ENCODE measurements at regions not wholly inside any gene's neighbourhood (a gene's known extent, or its start where the extent isn't known, plus 50 kb on each side); places are given as distances from the start of the nearest gene placed in this dataset.

- Histone ChIP-seq H3K4me2 (ENCODE audit: low read length) (no peak overlapping the region), H3K4me3 (ENCODE audit: low read depth, low read length, poor library complexity, severe bottlenecking) (no peak overlapping the region), H3K27ac (ENCODE audit: low read depth, low read length, poor library complexity, severe bottlenecking) (no peak overlapping the region), H2AFZ (ENCODE audit: low read length) (no peak overlapping the region), H4K20me1 (ENCODE audit: insufficient read depth, low read length) (no peaks in the 10 kb centered on the region), H3K9me3 (ENCODE audit: low read length) (no peaks in the 10 kb centered on the region), H3K9me2 (ENCODE audit: insufficient read depth, low read length) (no peaks in the 10 kb centered on the region), H3K79me2 (ENCODE audit: insufficient read depth, low read depth, low read length) (no peaks in the 10 kb centered on the region), H3K36me3 (ENCODE audit: insufficient read depth, low read length) (no peaks in the 10 kb centered on the region), H3K4me1 (ENCODE audit: insufficient read depth, low read length, poor library complexity, severe bottlenecking) (no peaks in the 10 kb centered on the region)
- intact Hi-C loops (cut with micrococcal nuclease; ENCODE audit: unreplicated experiment), result no loop called here
- BruUV-seq (replicated peaks), result no TSS peak
- POLR2A ChIA-PET, result no interaction called here
- TF ChIP-seq EZH2phosphoT487 (IDR thresholded peaks at IDR 0.05; ENCODE audit: borderline replicate concordance, low read depth, low read length) (no peak), CTCF (conservative IDR thresholded peaks at IDR 0.05; ENCODE audit: low read length) (no peak)
- CTCF ChIA-PET (ENCODE audit: unreplicated experiment), result no interaction called here
- DNase-seq (ENCODE audit: low spot score), result no peak
These were observed 398.0 kb upstream of the SLC24A2 start for GRCh38 chr9:20186823-20187222.

- DNase-seq (ENCODE audit: low spot score), result no peak
- Histone ChIP-seq H3K4me2 (ENCODE audit: low read length) (no peak overlapping the region), H3K27ac (ENCODE audit: low read depth, low read length, poor library complexity, severe bottlenecking) (no peak overlapping the region), H3K4me1 (ENCODE audit: insufficient read depth, low read length, poor library complexity, severe bottlenecking) (no peaks in the 10 kb centered on the region), H3K79me2 (ENCODE audit: insufficient read depth, low read depth, low read length) (no peaks in the 10 kb centered on the region), H2AFZ (ENCODE audit: low read length) (no peak overlapping the region), H3K36me3 (ENCODE audit: insufficient read depth, low read length) (no peaks in the 10 kb centered on the region), H3K9me2 (ENCODE audit: insufficient read depth, low read length) (no peaks in the 10 kb centered on the region), H3K4me3 (ENCODE audit: low read depth, low read length, poor library complexity, severe bottlenecking) (no peak overlapping the region), H3K9me3 (ENCODE audit: low read length) (no peaks in the 10 kb centered on the region), H4K20me1 (ENCODE audit: insufficient read depth, low read length) (no peaks in the 10 kb centered on the region)
- POLR2A ChIA-PET, result no interaction called here
- CTCF ChIA-PET (ENCODE audit: unreplicated experiment), result no interaction called here
- intact Hi-C loops (cut with micrococcal nuclease; ENCODE audit: unreplicated experiment), result no loop called here
- TF ChIP-seq EZH2phosphoT487 (IDR thresholded peaks at IDR 0.05; ENCODE audit: borderline replicate concordance, low read depth, low read length) (no peak), CTCF (conservative IDR thresholded peaks at IDR 0.05; ENCODE audit: low read length) (no peak)
- BruUV-seq (replicated peaks), result no TSS peak
These were observed 397.4 kb upstream of the SLC24A2 start for GRCh38 chr9:20186231-20186630.

- Histone ChIP-seq H3K9me3 (ENCODE audit: low read length) (no peaks in the 10 kb centered on the region), H2AFZ (ENCODE audit: low read length) (no peak overlapping the region), H3K4me1 (ENCODE audit: insufficient read depth, low read length, poor library complexity, severe bottlenecking) (no peaks in the 10 kb centered on the region), H3K9me2 (ENCODE audit: insufficient read depth, low read length) (no peaks in the 10 kb centered on the region), H3K4me3 (ENCODE audit: low read depth, low read length, poor library complexity, severe bottlenecking) (no peak overlapping the region), H3K79me2 (ENCODE audit: insufficient read depth, low read depth, low read length) (no peaks in the 10 kb centered on the region), H3K27ac (ENCODE audit: low read depth, low read length, poor library complexity, severe bottlenecking) (no peak overlapping the region), H4K20me1 (ENCODE audit: insufficient read depth, low read length) (no peaks in the 10 kb centered on the region), H3K36me3 (ENCODE audit: insufficient read depth, low read length) (no peaks in the 10 kb centered on the region), H3K4me2 (ENCODE audit: low read length) (no peak overlapping the region)
- no TSS peak for BruUV-seq (replicated peaks)
- intact Hi-C loops (cut with micrococcal nuclease; ENCODE audit: unreplicated experiment), result no loop called here
- ChIA-PET POLR2A (no interaction called here), CTCF (ENCODE audit: unreplicated experiment) (no interaction called here)
- no peak for DNase-seq (ENCODE audit: low spot score)
- no peak for TF ChIP-seq CTCF (conservative IDR thresholded peaks at IDR 0.05; ENCODE audit: low read length)
- TF ChIP-seq EZH2phosphoT487 (IDR thresholded peaks at IDR 0.05; ENCODE audit: borderline replicate concordance, low read depth, low read length), result no peak
These were observed 395.7 kb upstream of the SLC24A2 start for GRCh38 chr9:20184541-20184940.

Data from OCI-LY7 (cell line).